A549 (cell line): ENCODE measurements at regions not wholly inside any gene's neighbourhood (a gene's known extent, or its start where the extent isn't known, plus 50 kb on each side); places are given as distances from the start of the nearest gene placed in this dataset.

ENCODE experiments used
- RCOR1 ChIP-seq: fragments of 150-350 bp; IDR thresholded peaks from 2 replicates; pipeline ENCODE4 v1.6.1; 2014; ENCODE audit warnings: antibody characterized with exemption, low read length, low read depth
- TF ChIP-seq, protein P1 (sequence below): IDR thresholded peaks from 2 replicates; pipeline ENCODE4 v1.6.1; 2012

DNA sequence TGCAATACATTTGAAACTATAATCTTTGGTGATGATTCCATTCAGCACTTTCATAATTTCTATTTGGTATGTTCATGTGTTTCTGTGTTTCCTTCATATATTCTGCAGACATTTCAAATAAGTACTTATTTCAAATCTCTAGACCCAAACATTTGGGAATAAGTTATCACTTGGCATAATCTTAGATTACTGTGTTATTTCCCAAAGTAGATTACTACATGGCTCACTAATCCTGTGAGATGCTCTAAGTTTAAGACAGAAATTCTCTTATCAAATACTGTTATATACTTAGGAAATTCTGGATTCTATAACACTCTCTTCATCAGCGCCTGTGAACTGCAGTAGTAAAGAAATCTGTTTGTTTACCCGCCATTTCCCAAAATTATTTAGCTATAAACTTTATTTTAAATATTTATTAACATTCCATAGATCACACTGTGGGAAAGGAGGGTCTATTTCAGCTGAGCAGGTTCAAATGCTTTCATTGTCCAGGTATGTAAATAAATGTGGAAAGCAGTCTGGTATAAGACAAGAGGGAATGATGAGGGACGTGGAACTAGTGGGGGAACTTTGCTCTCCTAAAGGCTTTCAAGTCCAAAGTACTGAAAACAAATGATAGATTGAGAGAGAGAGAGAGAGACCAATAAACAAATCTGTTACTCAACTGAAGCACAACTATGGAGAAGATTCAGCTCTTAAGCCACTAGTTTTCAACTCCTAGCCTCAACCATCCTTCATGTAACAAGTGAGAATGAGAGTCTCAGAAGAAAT, 61.8 kb upstream of the TOM1L1 start:
- TF ChIP-seq, protein P1, sequence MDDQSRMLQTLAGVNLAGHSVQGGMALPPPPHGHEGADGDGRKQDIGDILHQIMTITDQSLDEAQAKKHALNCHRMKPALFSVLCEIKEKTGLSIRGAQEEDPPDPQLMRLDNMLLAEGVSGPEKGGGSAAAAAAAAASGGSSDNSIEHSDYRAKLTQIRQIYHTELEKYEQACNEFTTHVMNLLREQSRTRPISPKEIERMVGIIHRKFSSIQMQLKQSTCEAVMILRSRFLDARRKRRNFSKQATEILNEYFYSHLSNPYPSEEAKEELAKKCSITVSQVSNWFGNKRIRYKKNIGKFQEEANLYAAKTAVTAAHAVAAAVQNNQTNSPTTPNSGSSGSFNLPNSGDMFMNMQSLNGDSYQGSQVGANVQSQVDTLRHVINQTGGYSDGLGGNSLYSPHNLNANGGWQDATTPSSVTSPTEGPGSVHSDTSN, result no peak
- no peak for TF ChIP-seq RCOR1
